ENCODE measurements at regions not wholly inside any gene's neighbourhood (a gene's known extent, or its start where the extent isn't known, plus 50 kb on each side); places are given as distances from the start of the nearest gene placed in this dataset.

- H3K9me3 ChIP-seq (ENCODE audit: low read depth, low read length, poor library complexity, severe bottlenecking), result no peaks in the 10 kb centered on the region
- DNase-seq (ENCODE audit: low spot score), result no peak
- H3K27me3 ChIP-seq (replicated peaks; ENCODE audit: insufficient read depth, low read depth, low read length, poor library complexity), result no peaks in the 10 kb centered on the region
- peaks cover 13% of the 10 kb centered on the region for H3K4me1 ChIP-seq (ENCODE audit: insufficient read depth, low read length, poor library complexity, severe bottlenecking)
- H3K27ac ChIP-seq (ENCODE audit: low read depth, low read length, poor library complexity, severe bottlenecking), result no peak overlapping the region
- intact Hi-C loops (cut with micrococcal nuclease; ENCODE audit: unreplicated experiment), result no loop called here
- no peak for TF ChIP-seq EZH2 (IDR thresholded peaks at IDR 0.05; ENCODE audit: borderline replicate concordance, low read depth, low read length, poor library complexity, severe bottlenecking)
- no peak for TF ChIP-seq CTCF (conservative IDR thresholded peaks at IDR 0.05; ENCODE audit: low read depth, low read length)
- no TSS peak for BruUV-seq (replicated peaks)
- H3K36me3 ChIP-seq (ENCODE audit: insufficient read depth, low read length, poor library complexity, severe bottlenecking), result no peaks in the 10 kb centered on the region
- CTCF ChIA-PET, result no interaction called here
- H3K4me3 ChIP-seq (ENCODE audit: low read depth, low read length, poor library complexity, severe bottlenecking), result no peak overlapping the region
- POLR2A ChIA-PET (ENCODE audit: low non-redundant PET), result no interaction called here
Measured at GRCh38 chr3:177585271-177585670, 388.0 kb upstream of the TBL1XR1 start.

- no peaks in the 10 kb centered on the region for H3K27me3 ChIP-seq (replicated peaks; ENCODE audit: insufficient read depth, low read depth, low read length, poor library complexity)
- CTCF ChIA-PET, result no interaction called here
- no peak for TF ChIP-seq CTCF (conservative IDR thresholded peaks at IDR 0.05; ENCODE audit: low read depth, low read length)
- TF ChIP-seq EZH2 (IDR thresholded peaks at IDR 0.05; ENCODE audit: borderline replicate concordance, low read depth, low read length, poor library complexity, severe bottlenecking), result no peak
- peaks cover 24% of the 10 kb centered on the region for H3K4me1 ChIP-seq (ENCODE audit: insufficient read depth, low read length, poor library complexity, severe bottlenecking)
- no peaks in the 10 kb centered on the region for H3K36me3 ChIP-seq (ENCODE audit: insufficient read depth, low read length, poor library complexity, severe bottlenecking)
- no peak overlapping the region for H3K4me3 ChIP-seq (ENCODE audit: low read depth, low read length, poor library complexity, severe bottlenecking)
- H3K9me3 ChIP-seq (ENCODE audit: low read depth, low read length, poor library complexity, severe bottlenecking), result no peaks in the 10 kb centered on the region
- DNase-seq (ENCODE audit: low spot score), result no peak
- intact Hi-C loops (cut with micrococcal nuclease; ENCODE audit: unreplicated experiment), result no loop called here
- POLR2A ChIA-PET (ENCODE audit: low non-redundant PET), result no interaction called here
- no TSS peak for BruUV-seq (replicated peaks)
- peak overlapping the region; percentile 47 for H3K27ac ChIP-seq (ENCODE audit: low read depth, low read length, poor library complexity, severe bottlenecking)
Measured at GRCh38 chr3:177589041-177589650, 391.9 kb upstream of the TBL1XR1 start.

- no TSS peak for BruUV-seq (replicated peaks)
- peak overlapping the region; percentile 47 for H3K27ac ChIP-seq (ENCODE audit: low read depth, low read length, poor library complexity, severe bottlenecking)
- intact Hi-C loops (cut with micrococcal nuclease; ENCODE audit: unreplicated experiment), result no loop called here
Measured at GRCh38 chr3:177589911-177590381, 392.7 kb upstream of the TBL1XR1 start.

More at GRCh38 chr3:177589911-177590381, 392.7 kb upstream of the TBL1XR1 start:
- H3K4me3 ChIP-seq (ENCODE audit: low read depth, low read length, poor library complexity, severe bottlenecking), result no peak overlapping the region
- peaks cover 26% of the 10 kb centered on the region for H3K4me1 ChIP-seq (ENCODE audit: insufficient read depth, low read length, poor library complexity, severe bottlenecking)
- H3K27me3 ChIP-seq (replicated peaks; ENCODE audit: insufficient read depth, low read depth, low read length, poor library complexity), result no peaks in the 10 kb centered on the region
- ChIA-PET CTCF (no interaction called here), POLR2A (ENCODE audit: low non-redundant PET) (no interaction called here)
- no peaks in the 10 kb centered on the region for H3K9me3 ChIP-seq (ENCODE audit: low read depth, low read length, poor library complexity, severe bottlenecking)
- peak; percentile 85 for DNase-seq (ENCODE audit: low spot score)
- no peak for TF ChIP-seq EZH2 (IDR thresholded peaks at IDR 0.05; ENCODE audit: borderline replicate concordance, low read depth, low read length, poor library complexity, severe bottlenecking)
- TF ChIP-seq CTCF (conservative IDR thresholded peaks at IDR 0.05; ENCODE audit: low read depth, low read length), result no peak
- no peaks in the 10 kb centered on the region for H3K36me3 ChIP-seq (ENCODE audit: insufficient read depth, low read length, poor library complexity, severe bottlenecking)

All from A673 (cell line).